IMR-90 (cell line): ENCODE measurements at regions not wholly inside any gene's neighbourhood (a gene's known extent, or its start where the extent isn't known, plus 50 kb on each side); places are given as distances from the start of the nearest gene placed in this dataset.
"Not testable (repeated sequence)": the region's sequence is repeated elsewhere in the genome, so short reads cannot be mapped to it uniquely, and the experiment has no call there.

Experiments
- ATAC-seq: fragments of 200-7000 bp; cut with Tn5 transposase; 2 replicates; pipeline ENCODE4 v1.9.1; 2020; ENCODE audit warnings: low read depth, mild to moderate bottlenecking, moderate library complexity
- BruUV-seq: library from RNA; stranded (reverse); fragments of 400-500 nt; replicated peaks from 2 replicates; lab custom pipeline; 2021; lab: Mats Ljungman, UMichigan
- CTCF ChIA-PET: fragments of 300-600 bp; formaldehyde crosslinking; extraction: SDS; loops from one replicate; lab custom pipeline; 2021; ENCODE audit warnings: antibody characterized with exemption; lab: Yijun Ruan, JAX
- POLR2A ChIA-PET: fragments of 300-600 bp; sonication (Branson Sonifier 250); formaldehyde crosslinking; loops from one replicate; lab custom pipeline; 2022; ENCODE audit warnings: antibody characterized with exemption; ENCODE audit not compliant: unreplicated experiment; lab: Charles Lee
- DNase-seq: peaks from one replicate; pipeline ENCODE4 v3.0.0; 2013
- H2AFZ ChIP-seq: replicated peaks from 2 replicates; pipeline ENCODE3; 2013; ENCODE audit warnings: low read length, mild to moderate bottlenecking; ENCODE audit not compliant: poor library complexity
- H2AK5ac ChIP-seq: 2 replicates; pipeline ENCODE4 v1.6.1; 2013; ENCODE audit warnings: low read depth, low read length, inconsistent platforms
- H2AK9ac ChIP-seq: replicated peaks from 2 replicates; pipeline ENCODE3; 2013; ENCODE audit warnings: mild to moderate bottlenecking, low read depth, low read length, moderate library complexity; ENCODE audit not compliant: poor library complexity
- H2BK120ac ChIP-seq: 2 replicates; pipeline ENCODE4 v1.6.1; 2013; ENCODE audit warnings: low read depth, low read length, inconsistent platforms
- H2BK15ac ChIP-seq: 3 replicates; pipeline ENCODE4 v1.6.1; 2013; ENCODE audit warnings: low read depth, low read length, inconsistent platforms
- H2BK20ac ChIP-seq: 2 replicates; pipeline ENCODE4 v1.6.1; 2013; ENCODE audit warnings: low read depth, mild to moderate bottlenecking, inconsistent platforms, low read length, moderate library complexity
- H2BK5ac ChIP-seq: 2 replicates; pipeline ENCODE4 v1.6.1; 2013; ENCODE audit warnings: mild to moderate bottlenecking, low read depth, low read length, inconsistent platforms; ENCODE audit not compliant: poor library complexity, severe bottlenecking
- H3K14ac ChIP-seq: replicated peaks from 2 replicates; pipeline ENCODE4 v1.6.1; 2013; ENCODE audit warnings: low read depth, low read length, inconsistent platforms
- H3K18ac ChIP-seq: 2 replicates; pipeline ENCODE4 v1.6.1; 2013; ENCODE audit warnings: low read depth, low read length, control low read depth
- H3K23ac ChIP-seq: 2 replicates; pipeline ENCODE4 v1.6.1; 2013; ENCODE audit warnings: low read depth, low read length, inconsistent platforms
- H3K27ac ChIP-seq: 2 replicates; pipeline ENCODE4 v1.5.1; 2013; ENCODE audit warnings: mild to moderate bottlenecking, control low read depth, low read length; ENCODE audit not compliant: insufficient read depth
- H3K27me3 ChIP-seq: 2 replicates; pipeline ENCODE4 v1.6.1; 2013; ENCODE audit warnings: low read length; ENCODE audit not compliant: control insufficient read depth, insufficient read depth
- H3K36me3 ChIP-seq: 2 replicates; pipeline ENCODE4 v1.6.1; 2013; ENCODE audit warnings: low read length, mixed read lengths; ENCODE audit not compliant: control insufficient read depth, insufficient read depth
- H3K4ac ChIP-seq: 2 replicates; pipeline ENCODE4 v1.6.1; 2013; ENCODE audit warnings: low read depth, low read length, inconsistent platforms
- H3K4me1 ChIP-seq: 2 replicates; pipeline ENCODE4 v1.6.1; 2013; ENCODE audit warnings: low read length, mixed read lengths; ENCODE audit not compliant: control insufficient read depth, insufficient read depth
- H3K4me2 ChIP-seq: 2 replicates; pipeline ENCODE4 v1.6.1; 2013; ENCODE audit warnings: low read depth, mild to moderate bottlenecking, control low read depth, low read length, moderate library complexity
- H3K4me3 ChIP-seq: 2 replicates; pipeline ENCODE4 v1.5.1; 2013; ENCODE audit warnings: low read depth, mild to moderate bottlenecking, control low read depth, low read length, moderate library complexity; ENCODE audit not compliant: insufficient read depth
- H3K56ac ChIP-seq: 2 replicates; pipeline ENCODE4 v1.6.1; 2013; ENCODE audit warnings: low read length, inconsistent platforms; ENCODE audit not compliant: insufficient read depth; ENCODE audit errors: extremely low read depth
- H3K79me1 ChIP-seq, 2 experiments: 2 replicates each; pipeline ENCODE4 v1.6.1; 2013; ENCODE audit warnings: low read length in 2 of 2, inconsistent platforms in 1 of 2, low read depth in 1 of 2
- H3K9ac ChIP-seq: 2 replicates; pipeline ENCODE4 v1.6.1; 2013; ENCODE audit warnings: low read depth, low read length, control low read depth
- H3K9me1 ChIP-seq: 2 replicates; pipeline ENCODE4 v1.6.1; 2013; ENCODE audit warnings: low read length, inconsistent platforms; ENCODE audit not compliant: insufficient read depth
- H3K9me3 ChIP-seq: 2 replicates; pipeline ENCODE4 v1.6.1; 2013; ENCODE audit warnings: low read length; ENCODE audit not compliant: control insufficient read depth, insufficient read depth
- H4K20me1 ChIP-seq: 2 replicates; pipeline ENCODE4 v1.6.1; 2013; ENCODE audit warnings: low read length, inconsistent platforms; ENCODE audit not compliant: insufficient read depth
- H4K5ac ChIP-seq: 2 replicates; pipeline ENCODE4 v1.6.1; 2013; ENCODE audit warnings: mild to moderate bottlenecking, low read depth, low read length, control low read depth
- H4K8ac ChIP-seq, 2 experiments: 2 replicates each; pipeline ENCODE4 v1.6.1; 2013; ENCODE audit warnings: low read depth in 2 of 2, low read length in 2 of 2, control low read depth in 1 of 2, inconsistent platforms in 1 of 2
- H4K91ac ChIP-seq: 2 replicates; pipeline ENCODE4 v1.6.1; 2013; ENCODE audit warnings: low read depth, low read length, inconsistent platforms; ENCODE audit not compliant: insufficient read depth
- BHLHE40 ChIP-seq: fragments of 150-350 bp; IDR thresholded peaks from 2 replicates; pipeline ENCODE4 v1.6.1; 2016; ENCODE audit warnings: mild to moderate bottlenecking, low read depth, low read length
- CEBPB ChIP-seq: IDR thresholded peaks from 2 replicates; pipeline ENCODE4 v1.6.1; 2012; ENCODE audit warnings: low read depth, low read length, improper control_type of control experiment
- CHD1 ChIP-seq: IDR thresholded peaks from 2 replicates; pipeline ENCODE4 v1.6.1; 2012; ENCODE audit warnings: low read depth, low read length, improper control_type of control experiment
- ELK1 ChIP-seq: fragments of 150-350 bp; IDR thresholded peaks from 2 replicates; pipeline ENCODE4 v1.6.1; 2016; ENCODE audit warnings: low read depth, mild to moderate bottlenecking, low read length, moderate library complexity, borderline replicate concordance
- FOS ChIP-seq: fragments of 150-350 bp; IDR thresholded peaks from 2 replicates; pipeline ENCODE4 v1.6.1; 2016; ENCODE audit warnings: low read depth, low read length
- MAZ ChIP-seq: IDR thresholded peaks from 2 replicates; pipeline ENCODE4 v1.6.1; 2012; ENCODE audit warnings: low read depth, mild to moderate bottlenecking, low read length, improper control_type of control experiment, moderate library complexity, borderline replicate concordance
- POLR2A ChIP-seq: IDR thresholded peaks from 2 replicates; pipeline ENCODE4 v1.6.1; 2012; ENCODE audit warnings: mild to moderate bottlenecking, low read depth, low read length
- RCOR1 ChIP-seq: IDR thresholded peaks from 2 replicates; pipeline ENCODE4 v1.6.1; 2012; ENCODE audit warnings: mild to moderate bottlenecking, low read length, improper control_type of control experiment; ENCODE audit not compliant: insufficient replicate concordance
- WGBS, 2 experiments: methylation state at CpG; one replicate each; pipeline versions ENCODE4 v1.1.5 to v1.1.7; 2013; ENCODE audit warnings: missing lambda C conversion rate in 2 of 2; ENCODE audit not compliant: insufficient read length in 1 of 2; ENCODE audit errors: extremely low coverage in 2 of 2; 5-methylcytosine and 5-hydroxymethylcytosine counted together
- dilution Hi-C: fragments of 300-500 bp; cut with HindIII; formaldehyde crosslinking; loops from one replicate; pipeline ENCODE4 v1.14.3; 2018; ENCODE audit warnings: low sequenced_read_pairs; ENCODE audit not compliant: unreplicated experiment
- in situ Hi-C: fragments of 300-500 bp; cut with MboI; formaldehyde crosslinking; loops from 3 replicates; pipeline ENCODE4 v1.14.3; 2019; ENCODE audit warnings: low sequenced_read_pairs, inconsistent platforms, mixed read lengths
- intact Hi-C: fragments of 100-400 bp; cut with micrococcal nuclease; formaldehyde crosslinking; loops from 2 replicates; pipeline ENCODE4 v1.10.0; 2022

DNA sequence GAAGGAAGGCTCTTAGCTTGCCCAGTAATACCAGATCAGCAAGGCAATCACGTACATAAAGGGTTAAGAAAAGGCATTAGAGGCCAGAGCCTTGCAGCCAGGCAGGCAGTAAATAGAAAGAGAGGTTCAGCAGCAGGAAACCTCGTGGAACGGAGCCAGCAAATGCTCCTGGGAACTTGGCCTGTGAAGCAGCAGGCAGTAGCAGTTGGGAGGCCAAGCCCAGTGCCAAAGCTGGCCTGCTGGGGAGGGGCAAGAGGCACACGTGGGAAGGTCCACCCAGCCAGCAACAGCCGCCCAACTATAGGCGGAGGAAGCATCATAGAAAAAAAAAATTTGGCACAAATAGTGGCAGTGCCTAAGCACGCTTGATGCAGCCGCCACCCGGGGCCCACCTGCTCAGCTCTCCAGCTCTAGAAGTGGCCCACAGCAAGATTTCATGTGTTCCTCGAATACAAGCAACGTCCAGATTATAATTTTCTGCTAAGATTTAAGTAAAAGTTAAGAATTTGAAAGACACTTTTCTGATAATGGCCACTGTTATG, 2339.5 kb downstream of the TP53TG3F start:
- H3K79me1 ChIP-seq = no peaks in the 10 kb centered on the region
- no peak overlapping the region for H3K9ac ChIP-seq
- H2AK5ac ChIP-seq = no peak overlapping the region
- no peak overlapping the region for H2BK120ac ChIP-seq
- no peak overlapping the region for H3K27ac ChIP-seq
- H3K4ac ChIP-seq = no peak overlapping the region
- H4K5ac ChIP-seq = no peak overlapping the region
- BruUV-seq = no TSS peak
- no peak overlapping the region for H2AK9ac ChIP-seq
- intact Hi-C loops = no loop called here
- H3K14ac ChIP-seq = no peak overlapping the region
- dilution Hi-C loops = no loop called here
- H3K56ac ChIP-seq = no peak overlapping the region
- ChIA-PET CTCF (no interaction called here), POLR2A (no interaction called here)
- no peak overlapping the region for H3K4me3 ChIP-seq
- ATAC-seq = no peak
- H2BK5ac ChIP-seq = no peak overlapping the region
- no peaks in the 10 kb centered on the region for H3K4me1 ChIP-seq
- in situ Hi-C loops = no loop called here
- H3K9me1 ChIP-seq = no peaks in the 10 kb centered on the region
- no peak overlapping the region for H3K23ac ChIP-seq
- H3K9me3 ChIP-seq = peaks cover 10% of the 10 kb centered on the region
- no peak for DNase-seq
- H4K20me1 ChIP-seq = no peaks in the 10 kb centered on the region
- H3K27me3 ChIP-seq = no peaks in the 10 kb centered on the region
- H2BK15ac ChIP-seq = no peak overlapping the region
- H4K8ac ChIP-seq = no peak overlapping the region
- no peak overlapping the region for H2AFZ ChIP-seq
- no peak overlapping the region for H3K18ac ChIP-seq
- no peak overlapping the region for H3K4me2 ChIP-seq
- H2BK20ac ChIP-seq = no peak overlapping the region
- no peak for TF ChIP-seq RCOR1
- no peak for TF ChIP-seq BHLHE40
- TF ChIP-seq CHD1 = no peak
- no peak for TF ChIP-seq MAZ
- no peak for TF ChIP-seq CEBPB
- TF ChIP-seq FOS = no peak
- TF ChIP-seq ELK1 = no peak
- no peak for TF ChIP-seq POLR2A
- WGBS, 2 experiments = 54% methylated on average over 5 of the region's 11 CpGs; no CpG with 5 or more reads in 1 of the 2 experiments
- no peak overlapping the region for H4K91ac ChIP-seq
- H3K36me3 ChIP-seq = no peaks in the 10 kb centered on the region

DNA sequence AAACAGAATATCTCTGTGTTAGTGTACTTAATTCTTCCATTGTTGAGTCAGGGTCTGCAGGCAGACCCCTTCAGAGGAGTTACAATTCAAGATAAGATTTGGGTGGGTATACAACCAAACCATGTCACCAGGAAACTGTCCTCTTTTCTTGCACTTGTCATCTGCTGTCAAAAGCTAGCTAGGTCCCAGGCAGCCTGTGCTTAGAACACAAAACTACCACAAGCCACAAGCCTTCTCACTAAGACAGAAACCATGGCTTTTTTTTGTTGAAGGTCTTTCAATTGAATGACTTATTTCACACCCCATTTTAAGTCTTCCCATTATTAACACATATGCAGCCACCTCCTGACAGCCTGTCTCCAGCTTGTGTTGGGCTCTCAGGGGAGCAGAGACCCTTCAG, 2345.1 kb downstream of the TP53TG3F start:
- H3K56ac ChIP-seq, H3K14ac ChIP-seq, H3K27ac ChIP-seq, H4K5ac ChIP-seq, H3K4me2 ChIP-seq, H2AFZ ChIP-seq, H3K4ac ChIP-seq, intact Hi-C loops, H4K8ac ChIP-seq, H2BK20ac ChIP-seq, H3K18ac ChIP-seq, H3K9me1 ChIP-seq, dilution Hi-C loops, H2AK9ac ChIP-seq, DNase-seq, H3K36me3 ChIP-seq, ATAC-seq, CTCF ChIA-PET, H3K4me1 ChIP-seq, H3K9ac ChIP-seq, H2BK15ac ChIP-seq, H2BK5ac ChIP-seq, H3K27me3 ChIP-seq, H4K20me1 ChIP-seq, H3K23ac ChIP-seq, BruUV-seq, H2AK5ac ChIP-seq, H3K4me3 ChIP-seq, in situ Hi-C loops, H3K9me3 ChIP-seq, POLR2A ChIA-PET, H4K91ac ChIP-seq, H3K79me1 ChIP-seq, H2BK120ac ChIP-seq: not testable (repeated sequence)
